Mesodermal cell (in vitro differentiated cells): ENCODE measurements at regions not wholly inside any gene's neighbourhood (a gene's known extent, or its start where the extent isn't known, plus 50 kb on each side); places are given as distances from the start of the nearest gene placed in this dataset.
"Not testable (repeated sequence)": the region's sequence is repeated elsewhere in the genome, so short reads cannot be mapped to it uniquely, and the experiment has no call there.

Source experiments
- H3K27ac ChIP-seq: 2 replicates; pipeline ENCODE4 v1.7.0; 2013; ENCODE audit warnings: mild to moderate bottlenecking, low read depth, low read length, moderate library complexity; ENCODE audit not compliant: severe bottlenecking
- H3K36me3 ChIP-seq: 2 replicates; pipeline ENCODE4 v1.7.1; 2013; ENCODE audit warnings: mild to moderate bottlenecking, low read length, moderate library complexity; ENCODE audit not compliant: control insufficient read depth, insufficient read depth
- H3K4me1 ChIP-seq: one replicate; pipeline ENCODE4 v1.7.1; 2013; ENCODE audit warnings: mild to moderate bottlenecking, low read length; ENCODE audit not compliant: insufficient read depth, control insufficient read depth, poor library complexity, severe bottlenecking
- H3K4me3 ChIP-seq: 2 replicates; pipeline ENCODE4 v1.7.0; 2013; ENCODE audit warnings: low read length, control low read depth, mild to moderate bottlenecking; ENCODE audit not compliant: insufficient read depth, poor library complexity, severe bottlenecking; ENCODE audit errors: extremely low read depth
- H3K9me3 ChIP-seq: 2 replicates; pipeline ENCODE4 v1.7.1; 2013; ENCODE audit warnings: mild to moderate bottlenecking, low read length, moderate library complexity; ENCODE audit not compliant: control insufficient read depth
- WGBS, 2 experiments: methylation state at CpG; one replicate each; pipeline ENCODE4 v1.1.5; 2013; ENCODE audit warnings: missing lambda C conversion rate in 2 of 2; ENCODE audit not compliant: insufficient coverage in 2 of 2; 5-methylcytosine and 5-hydroxymethylcytosine counted together

DNA sequence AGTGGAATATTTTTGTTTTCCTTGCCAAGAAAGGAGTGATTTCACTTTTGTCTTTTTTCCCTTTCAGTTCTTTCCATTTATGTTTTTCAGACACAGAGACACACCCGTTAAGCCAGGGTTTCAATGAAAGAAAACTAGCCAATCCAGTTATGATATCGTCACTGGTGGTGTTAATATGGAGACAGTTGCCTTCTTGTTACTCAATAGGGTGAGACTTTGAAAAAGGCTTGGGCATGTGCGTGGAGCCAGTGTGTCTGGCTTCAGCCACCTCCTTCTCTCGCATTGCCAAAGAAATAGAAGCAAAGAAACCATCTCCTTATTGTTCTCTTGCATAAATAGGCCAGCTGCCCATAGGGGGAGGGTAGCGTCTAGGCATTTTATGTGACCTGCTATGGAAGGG lies 84.1 kb upstream of the DLX6 start:
- no peaks in the 10 kb centered on the region for H3K4me1 ChIP-seq
- no peaks in the 10 kb centered on the region for H3K9me3 ChIP-seq
- 100% methylated on average over 1 to 2 of the region's 5 CpGs for WGBS, 2 experiments
- no peak overlapping the region for H3K4me3 ChIP-seq
- no peak overlapping the region for H3K27ac ChIP-seq
- H3K36me3 ChIP-seq, result no peaks in the 10 kb centered on the region

- WGBS, 2 experiments, result 84 to 93% methylated on average over 2 of the region's 3 CpGs
- no peaks in the 10 kb centered on the region for H3K9me3 ChIP-seq
- H3K27ac ChIP-seq, result no peak overlapping the region
- H3K4me1 ChIP-seq, result no peaks in the 10 kb centered on the region
- no peak overlapping the region for H3K4me3 ChIP-seq
- no peaks in the 10 kb centered on the region for H3K36me3 ChIP-seq
These were observed 83.6 kb upstream of the DLX6 start for GRCh38 chr7:96921771-96922170.

GRCh38 chr7:96923345-96923744 lies 82.0 kb upstream of the DLX6 start:
- H3K36me3 ChIP-seq, H3K9me3 ChIP-seq, H3K4me3 ChIP-seq, H3K4me1 ChIP-seq, H3K27ac ChIP-seq: not testable (repeated sequence)

GRCh38 chr7:96927131-96927530 lies 78.2 kb upstream of the DLX6 start:
- Histone ChIP-seq H3K4me3 (no peak overlapping the region), H3K4me1 (no peaks in the 10 kb centered on the region), H3K9me3 (no peaks in the 10 kb centered on the region), H3K27ac (no peak overlapping the region), H3K36me3 (no peaks in the 10 kb centered on the region)
- WGBS, 2 experiments, result 86 to 96% methylated on average over 1 to 4 of the region's 5 CpGs

GRCh38 chr7:96928965-96929364 lies 76.4 kb upstream of the DLX6 start:
- H3K4me1 ChIP-seq, result no peaks in the 10 kb centered on the region
- H3K9me3 ChIP-seq, result no peaks in the 10 kb centered on the region
- no peak overlapping the region for H3K27ac ChIP-seq
- no peaks in the 10 kb centered on the region for H3K36me3 ChIP-seq
- no CpG with 5 or more reads among the region's 2 CpGs for WGBS, 2 experiments
- H3K4me3 ChIP-seq, result no peak overlapping the region

DNA sequence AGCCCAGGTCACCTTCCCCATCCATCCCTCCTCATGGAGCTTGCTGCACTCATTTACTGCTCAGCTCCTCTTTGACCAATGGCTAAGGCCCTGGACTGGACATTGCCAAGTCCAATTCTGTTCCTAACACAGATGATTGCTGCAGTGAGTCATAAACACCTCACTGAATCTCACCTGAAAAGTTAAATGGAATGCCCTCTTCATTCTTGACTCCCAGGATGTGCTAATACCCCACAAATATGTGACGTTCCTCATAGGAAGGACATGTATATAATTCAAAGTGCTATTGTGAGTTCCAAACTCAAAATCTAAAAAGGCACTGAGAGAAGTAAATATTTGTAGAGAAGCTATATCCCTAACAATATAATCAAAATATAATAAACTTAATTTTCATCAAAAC lies 73.5 kb upstream of the DLX6 start:
- Histone ChIP-seq H3K27ac (no peak overlapping the region), H3K4me3 (no peak overlapping the region), H3K9me3 (no peaks in the 10 kb centered on the region), H3K36me3 (no peaks in the 10 kb centered on the region), H3K4me1 (no peaks in the 10 kb centered on the region)
- no CpG with 5 or more reads among the region's 1 CpG for WGBS, 2 experiments

DNA sequence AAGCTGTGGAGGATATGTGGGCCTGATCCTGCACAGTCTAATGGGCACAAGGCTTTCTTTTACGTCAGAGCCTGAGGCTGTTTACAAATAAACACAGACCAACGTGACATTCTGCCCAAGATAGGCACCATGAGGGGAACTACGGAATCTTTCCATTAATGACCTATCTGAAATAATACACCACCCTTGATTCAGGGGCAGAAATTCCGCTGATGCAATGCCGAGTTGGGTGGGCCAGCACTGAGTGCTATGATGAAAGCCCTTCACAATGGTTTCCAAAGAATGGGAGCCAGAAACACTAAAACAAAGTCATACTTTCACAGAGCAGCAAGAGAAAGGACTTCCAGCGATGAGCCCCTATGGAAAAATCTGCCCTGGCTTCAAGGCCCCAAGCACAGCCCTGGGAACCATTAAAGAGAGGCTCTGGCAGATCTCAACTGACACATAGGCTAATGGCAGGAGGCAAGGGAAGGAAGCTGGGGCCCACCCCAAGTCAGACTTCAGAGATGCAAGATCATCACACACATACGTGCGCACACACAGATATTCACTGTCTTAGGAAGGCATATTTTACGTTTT lies 72.2 kb upstream of the DLX6 start:
- H3K4me1 ChIP-seq, result no peaks in the 10 kb centered on the region
- no peak overlapping the region for H3K27ac ChIP-seq
- H3K36me3 ChIP-seq, result no peaks in the 10 kb centered on the region
- 87 to 92% methylated on average over 3 to 5 of the region's 9 CpGs for WGBS, 2 experiments
- no peak overlapping the region for H3K4me3 ChIP-seq
- H3K9me3 ChIP-seq, result no peaks in the 10 kb centered on the region

GRCh38 chr7:96936621-96937020 lies 68.7 kb upstream of the DLX6 start:
- Histone ChIP-seq H3K4me1 (no peaks in the 10 kb centered on the region), H3K27ac (no peak overlapping the region), H3K36me3 (no peaks in the 10 kb centered on the region), H3K4me3 (no peak overlapping the region), H3K9me3 (no peaks in the 10 kb centered on the region)
- 80% methylated on average over 1 of the region's 2 CpGs; no CpG with 5 or more reads in 1 of the 2 experiments for WGBS, 2 experiments

GRCh38 chr7:96942112-96942511 lies 63.2 kb upstream of the DLX6 start:
- Histone ChIP-seq H3K9me3 (no peaks in the 10 kb centered on the region), H3K36me3 (no peaks in the 10 kb centered on the region), H3K27ac (no peak overlapping the region), H3K4me1 (no peaks in the 10 kb centered on the region), H3K4me3 (no peak overlapping the region)
- WGBS, 2 experiments, result 90 to 97% methylated on average over 3 of the region's 4 CpGs

DNA sequence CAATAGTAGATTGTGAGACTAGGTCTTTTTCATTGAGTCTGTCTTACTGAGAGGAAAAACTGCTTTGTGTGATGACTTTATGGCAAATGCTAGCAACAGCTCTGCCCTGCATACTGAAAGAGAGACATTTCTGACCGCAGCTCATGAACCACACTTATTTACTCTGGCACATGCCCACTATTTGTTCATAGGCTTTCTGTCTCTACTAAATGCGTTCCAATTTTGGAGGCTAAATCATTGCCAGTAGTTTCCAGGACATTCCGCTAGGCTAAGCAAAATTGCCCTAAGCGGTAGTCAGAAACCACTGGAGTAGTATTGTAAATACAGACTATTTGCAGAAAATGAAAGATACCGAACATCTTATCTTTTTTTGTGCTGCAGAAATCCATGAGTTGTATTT lies 55.6 kb upstream of the DLX6 start:
- no peaks in the 10 kb centered on the region for H3K36me3 ChIP-seq
- no peaks in the 10 kb centered on the region for H3K4me1 ChIP-seq
- 83 to 91% methylated on average over 2 to 4 of the region's 5 CpGs for WGBS, 2 experiments
- no peak overlapping the region for H3K4me3 ChIP-seq
- no peak overlapping the region for H3K27ac ChIP-seq
- H3K9me3 ChIP-seq, result no peaks in the 10 kb centered on the region

GRCh38 chr7:96952974-96953391 lies 52.4 kb upstream of the DLX6 start:
- no peak overlapping the region for H3K27ac ChIP-seq
- H3K9me3 ChIP-seq, result no peaks in the 10 kb centered on the region
- 75 to 100% methylated on average over 2 of the region's 3 CpGs for WGBS, 2 experiments
- no peaks in the 10 kb centered on the region for H3K36me3 ChIP-seq
- no peaks in the 10 kb centered on the region for H3K4me1 ChIP-seq
- no peak overlapping the region for H3K4me3 ChIP-seq
